ENCODE measurements at regions not wholly inside any gene's neighbourhood (a gene's known extent, or its start where the extent isn't known, plus 50 kb on each side); places are given as distances from the start of the nearest gene placed in this dataset.

DNA sequence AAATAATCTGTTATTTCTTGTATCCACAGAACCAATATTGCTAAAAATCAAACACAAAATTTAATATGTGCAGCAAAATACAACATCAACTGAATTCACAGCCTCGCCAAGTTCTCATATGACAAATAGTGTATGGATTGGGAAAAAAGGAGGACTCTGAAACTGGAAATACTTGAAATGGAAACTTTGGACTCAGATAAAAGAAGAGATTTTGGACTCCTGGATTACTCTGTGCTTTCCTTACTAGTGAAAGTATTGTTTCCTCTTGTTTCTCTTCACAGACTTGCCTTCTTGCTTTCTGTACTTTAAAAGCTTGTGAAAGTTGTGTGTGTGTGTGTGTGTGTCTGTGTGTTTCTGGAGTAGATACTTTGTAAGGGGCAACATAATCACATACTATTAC is 1596.3 kb downstream of the PCDH9 start:
- TF ChIP-seq CTCF (IDR thresholded peaks at IDR 0.05) (no peak), POLR2A (IDR thresholded peaks at IDR 0.05) (no peak)
